OCI-LY1 (cell line): ENCODE measurements at regions not wholly inside any gene's neighbourhood (a gene's known extent, or its start where the extent isn't known, plus 50 kb on each side); places are given as distances from the start of the nearest gene placed in this dataset.
A peak's percentile ranks its signal among the peaks of the same experiment; 100 is the strongest.

Source experiments
- H2AFZ ChIP-seq: fragments of 200-600 bp; sonication (generic), shearing (Covaris generic); 2 replicates; pipeline ENCODE4 v1.6.0; 2014; ENCODE audit warnings: antibody characterized with exemption, mild to moderate bottlenecking, low read length
- H3F3A ChIP-seq: fragments of 200-600 bp; sonication (generic), shearing (Covaris generic); 2 replicates; pipeline ENCODE4 v1.6.0; 2014; ENCODE audit warnings: mild to moderate bottlenecking, antibody characterized with exemption, low read length, moderate library complexity; ENCODE audit not compliant: insufficient read depth
- H3K27ac ChIP-seq: fragments of 200-600 bp; sonication (generic); 2 replicates; pipeline ENCODE4 v1.5.1; 2014; ENCODE audit warnings: low read length, mixed run types, mild to moderate bottlenecking, low read depth; ENCODE audit not compliant: poor library complexity, severe bottlenecking
- H3K27me3 ChIP-seq: fragments of 200-600 bp; sonication (generic); 2 replicates; pipeline ENCODE4 v1.6.0; 2014; ENCODE audit warnings: antibody characterized with exemption, mild to moderate bottlenecking, low read length, moderate library complexity; ENCODE audit not compliant: insufficient read depth
- H3K36me3 ChIP-seq: fragments of 200-600 bp; sonication (generic); 2 replicates; pipeline ENCODE4 v1.6.1; 2014; ENCODE audit warnings: mild to moderate bottlenecking, antibody characterized with exemption, low read length, moderate library complexity, mixed read lengths; ENCODE audit not compliant: insufficient read depth
- H3K4me1 ChIP-seq: fragments of 200-600 bp; sonication (generic); 2 replicates; pipeline ENCODE4 v1.5.1; 2014; ENCODE audit warnings: mild to moderate bottlenecking, low read length, moderate library complexity; ENCODE audit not compliant: insufficient read depth, severe bottlenecking
- H3K4me2 ChIP-seq: fragments of 200-600 bp; sonication (generic), shearing (Covaris generic); 2 replicates; pipeline ENCODE4 v1.6.1; 2014; ENCODE audit warnings: low read length
- H3K4me3 ChIP-seq: fragments of 200-600 bp; sonication (generic); 2 replicates; pipeline ENCODE4 v1.5.1; 2014; ENCODE audit warnings: low read length, low read depth, mild to moderate bottlenecking, mixed read lengths; ENCODE audit not compliant: poor library complexity, severe bottlenecking
- H3K79me2 ChIP-seq: fragments of 200-600 bp; shearing (Covaris generic); 2 replicates; pipeline ENCODE4 v1.6.1; 2016; ENCODE audit warnings: mixed run types, low read length, mixed read lengths; ENCODE audit not compliant: insufficient read depth
- H3K9ac ChIP-seq: fragments of 200-600 bp; sonication (generic), shearing (Covaris generic); 2 replicates; pipeline ENCODE4 v1.6.1; 2014; ENCODE audit warnings: mild to moderate bottlenecking, low read length, mixed read lengths
- H3K9me2 ChIP-seq: fragments of 200-600 bp; sonication (generic), shearing (Covaris generic); 2 replicates; pipeline ENCODE4 v1.6.1; 2014; ENCODE audit warnings: low read depth, mild to moderate bottlenecking, low read length, mixed read lengths
- H3K9me3 ChIP-seq: fragments of 200-600 bp; shearing (Covaris generic); 2 replicates; pipeline ENCODE4 v1.6.1; 2014; ENCODE audit warnings: low read length, mixed read lengths
- H4K20me1 ChIP-seq: fragments of 200-600 bp; sonication (generic), shearing (Covaris generic); 2 replicates; pipeline ENCODE4 v1.6.0; 2016; ENCODE audit warnings: mild to moderate bottlenecking, low read length; ENCODE audit not compliant: insufficient read depth
- CTCF ChIP-seq: fragments of 200-600 bp; sonication (generic), shearing (Covaris generic); IDR thresholded peaks from 2 replicates; pipeline ENCODE4 v1.5.1; 2017; ENCODE audit warnings: mild to moderate bottlenecking, antibody characterized with exemption, low read length, moderate library complexity, mixed read lengths
- EZH2 ChIP-seq: fragments of 200-600 bp; sonication (generic), shearing (Covaris generic); IDR thresholded peaks from 2 replicates; pipeline ENCODE4 v1.8.0; 2017; ENCODE audit warnings: borderline replicate concordance, mixed run types, mild to moderate bottlenecking, antibody characterized with exemption, low read length, moderate library complexity, mixed read lengths

GRCh38 chr10:91162050-91162494 lies 58.4 kb upstream of the PCGF5 start:
- no peaks in the 10 kb centered on the region for H3K9me2 ChIP-seq
- H3K79me2 ChIP-seq: peaks cover 22% of the 10 kb centered on the region
- H4K20me1 ChIP-seq: no peaks in the 10 kb centered on the region
- H3K4me2 ChIP-seq: peak overlapping the region; percentile 88
- peak overlapping the region; percentile 62 for H3K9ac ChIP-seq
- peaks cover 15% of the 10 kb centered on the region for H3K4me1 ChIP-seq
- H3K9me3 ChIP-seq: no peaks in the 10 kb centered on the region
- no peak overlapping the region for H2AFZ ChIP-seq
- no peaks in the 10 kb centered on the region for H3K36me3 ChIP-seq
- no peaks in the 10 kb centered on the region; the same call in 1 of the 2 replicates for H3F3A ChIP-seq
- H3K27ac ChIP-seq: no peak overlapping the region
- no peaks in the 10 kb centered on the region for H3K27me3 ChIP-seq
- H3K4me3 ChIP-seq: peak overlapping the region; percentile 69
- no peak for TF ChIP-seq CTCF
- TF ChIP-seq EZH2: no peak

- Histone ChIP-seq H3K27ac (peak overlapping the region; percentile 62), H2AFZ (no peak overlapping the region), H3F3A (no peaks in the 10 kb centered on the region; the same call in 1 of the 2 replicates)
Measured at GRCh38 chr10:91162495-91163268, 57.8 kb upstream of the PCGF5 start.

GRCh38 chr10:91163269-91163868 lies 57.1 kb upstream of the PCGF5 start:
- H3K27me3 ChIP-seq: no peaks in the 10 kb centered on the region
- TF ChIP-seq EZH2 (no peak), CTCF (no peak)
- H2AFZ ChIP-seq: no peak overlapping the region
- no peaks in the 10 kb centered on the region; the same call in 1 of the 2 replicates for H3F3A ChIP-seq
- peak overlapping the region; percentile 62 for H3K27ac ChIP-seq
- peak overlapping the region; percentile 75 for H3K9ac ChIP-seq
- H3K4me2 ChIP-seq: peak overlapping the region; percentile 73
- H3K36me3 ChIP-seq: no peaks in the 10 kb centered on the region
- H3K4me3 ChIP-seq: peak overlapping the region; percentile 74
- H3K79me2 ChIP-seq: peaks cover 30% of the 10 kb centered on the region
- no peaks in the 10 kb centered on the region for H3K9me3 ChIP-seq
- H3K9me2 ChIP-seq: no peaks in the 10 kb centered on the region
- no peaks in the 10 kb centered on the region for H4K20me1 ChIP-seq
- H3K4me1 ChIP-seq: peaks cover 15% of the 10 kb centered on the region

More at GRCh38 chr10:91162495-91163268, 57.8 kb upstream of the PCGF5 start:
- H3K79me2 ChIP-seq: peaks cover 27% of the 10 kb centered on the region
- H4K20me1 ChIP-seq: no peaks in the 10 kb centered on the region
- H3K36me3 ChIP-seq: no peaks in the 10 kb centered on the region
- H3K9me2 ChIP-seq: no peaks in the 10 kb centered on the region
- peaks cover 15% of the 10 kb centered on the region for H3K4me1 ChIP-seq
- no peaks in the 10 kb centered on the region for H3K9me3 ChIP-seq
- peak overlapping the region; percentile 74 for H3K4me3 ChIP-seq
- H3K9ac ChIP-seq: peak overlapping the region; percentile 75
- no peaks in the 10 kb centered on the region for H3K27me3 ChIP-seq
- peak overlapping the region; percentile 88 for H3K4me2 ChIP-seq
- TF ChIP-seq CTCF: no peak
- TF ChIP-seq EZH2: no peak
